ENCODE measurements at regions not wholly inside any gene's neighbourhood (a gene's known extent, or its start where the extent isn't known, plus 50 kb on each side); places are given as distances from the start of the nearest gene placed in this dataset.

DNA sequence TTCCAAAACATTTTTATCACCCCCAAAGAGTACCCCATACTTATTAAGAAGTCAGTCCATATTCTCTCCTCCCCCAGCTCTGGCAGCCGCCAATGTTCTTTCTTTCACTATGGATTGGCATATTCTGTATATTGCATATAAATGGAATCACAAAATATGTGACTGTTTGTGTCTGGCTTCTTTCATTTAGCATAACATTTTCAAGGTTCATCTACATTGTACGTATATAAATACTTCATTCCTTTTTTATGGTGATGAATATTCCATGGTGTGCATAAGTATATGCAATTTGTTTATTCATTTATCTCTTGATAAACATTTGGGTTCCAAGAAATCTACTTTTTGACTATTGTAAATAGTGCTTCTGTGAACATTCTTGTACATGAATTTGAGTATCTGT lies 653.1 kb downstream of the XPNPEP1 start:
- Histone ChIP-seq H3K27me3 (ENCODE audit: insufficient read depth, low read length) (no peaks in the 10 kb centered on the region), H3K4me2 (ENCODE audit: low read length) (no peak overlapping the region), H3K9me2 (ENCODE audit: low read depth, low read length) (no peaks in the 10 kb centered on the region), H3K9ac (ENCODE audit: low read length) (no peak overlapping the region), H3K4me3 (ENCODE audit: low read depth, low read length, poor library complexity, severe bottlenecking) (no peak overlapping the region), H2AFZ (ENCODE audit: low read length) (no peak overlapping the region), H3K36me3 (ENCODE audit: insufficient read depth, low read length) (no peaks in the 10 kb centered on the region), H3K27ac (ENCODE audit: low read depth, low read length, poor library complexity, severe bottlenecking) (no peak overlapping the region), H3K4me1 (ENCODE audit: insufficient read depth, low read length, severe bottlenecking) (no peaks in the 10 kb centered on the region), H3K79me2 (ENCODE audit: insufficient read depth, low read length) (no peaks in the 10 kb centered on the region), H3F3A (ENCODE audit: insufficient read depth, low read length) (no peaks in the 10 kb centered on the region), H3K9me3 (ENCODE audit: low read length) (no peaks in the 10 kb centered on the region), H4K20me1 (ENCODE audit: insufficient read depth, low read length) (no peaks in the 10 kb centered on the region)
- TF ChIP-seq EZH2 (IDR thresholded peaks at IDR 0.05; ENCODE audit: borderline replicate concordance, low read length) = no peak
- no peak for TF ChIP-seq CTCF (IDR thresholded peaks at IDR 0.05; ENCODE audit: low read length)

- no peak overlapping the region for H2AFZ ChIP-seq (ENCODE audit: low read length)
- H3K9me3 ChIP-seq (ENCODE audit: low read length) = no peaks in the 10 kb centered on the region
- TF ChIP-seq EZH2 (IDR thresholded peaks at IDR 0.05; ENCODE audit: borderline replicate concordance, low read length) (no peak), CTCF (IDR thresholded peaks at IDR 0.05; ENCODE audit: low read length) (no peak)
Observed at GRCh38 chr10:109264004-109264403, 659.3 kb downstream of the XPNPEP1 start.

DNA sequence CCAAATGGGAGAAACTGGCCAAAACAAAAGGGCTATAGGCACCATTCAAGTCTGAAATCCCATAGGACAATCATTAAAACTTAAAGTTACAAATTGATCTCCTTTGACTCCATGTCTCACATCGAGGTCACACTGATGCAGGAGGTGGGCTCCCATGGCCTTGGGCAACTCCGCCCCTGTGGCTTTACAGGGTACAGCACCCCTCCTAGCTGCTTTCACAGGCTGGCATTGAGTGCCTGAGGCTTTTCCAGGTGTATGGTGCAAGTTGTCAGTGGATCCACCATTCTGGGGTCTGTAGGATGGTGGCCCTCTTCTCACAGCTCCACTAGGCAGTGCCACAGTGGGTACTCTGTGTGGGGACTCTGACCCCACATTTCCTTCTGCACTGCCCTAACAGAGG lies 662.1 kb downstream of the XPNPEP1 start:
- Histone ChIP-seq H3F3A (ENCODE audit: insufficient read depth, low read length) (no peaks in the 10 kb centered on the region), H3K79me2 (ENCODE audit: insufficient read depth, low read length) (no peaks in the 10 kb centered on the region), H3K27me3 (ENCODE audit: insufficient read depth, low read length) (no peaks in the 10 kb centered on the region), H3K9me2 (ENCODE audit: low read depth, low read length) (no peaks in the 10 kb centered on the region), H3K4me2 (ENCODE audit: low read length) (no peak overlapping the region), H3K36me3 (ENCODE audit: insufficient read depth, low read length) (no peaks in the 10 kb centered on the region), H4K20me1 (ENCODE audit: insufficient read depth, low read length) (no peaks in the 10 kb centered on the region), H3K9me3 (ENCODE audit: low read length) (no peaks in the 10 kb centered on the region), H3K9ac (ENCODE audit: low read length) (no peak overlapping the region), H2AFZ (ENCODE audit: low read length) (no peak overlapping the region), H3K4me3 (ENCODE audit: low read depth, low read length, poor library complexity, severe bottlenecking) (no peak overlapping the region), H3K27ac (ENCODE audit: low read depth, low read length, poor library complexity, severe bottlenecking) (no peak overlapping the region), H3K4me1 (ENCODE audit: insufficient read depth, low read length, severe bottlenecking) (no peaks in the 10 kb centered on the region)
- TF ChIP-seq CTCF (IDR thresholded peaks at IDR 0.05; ENCODE audit: low read length) (no peak), EZH2 (IDR thresholded peaks at IDR 0.05; ENCODE audit: borderline replicate concordance, low read length) (no peak)

More at GRCh38 chr10:109264004-109264403, 659.3 kb downstream of the XPNPEP1 start:
- H3F3A ChIP-seq (ENCODE audit: insufficient read depth, low read length) = no peaks in the 10 kb centered on the region
- no peaks in the 10 kb centered on the region for H3K9me2 ChIP-seq (ENCODE audit: low read depth, low read length)
- H3K4me2 ChIP-seq (ENCODE audit: low read length) = no peak overlapping the region
- no peaks in the 10 kb centered on the region for H3K36me3 ChIP-seq (ENCODE audit: insufficient read depth, low read length)
- no peak overlapping the region for H3K27ac ChIP-seq (ENCODE audit: low read depth, low read length, poor library complexity, severe bottlenecking)
- H3K79me2 ChIP-seq (ENCODE audit: insufficient read depth, low read length) = no peaks in the 10 kb centered on the region
- no peaks in the 10 kb centered on the region for H3K27me3 ChIP-seq (ENCODE audit: insufficient read depth, low read length)
- no peaks in the 10 kb centered on the region for H4K20me1 ChIP-seq (ENCODE audit: insufficient read depth, low read length)
- H3K4me1 ChIP-seq (ENCODE audit: insufficient read depth, low read length, severe bottlenecking) = no peaks in the 10 kb centered on the region
- no peak overlapping the region for H3K4me3 ChIP-seq (ENCODE audit: low read depth, low read length, poor library complexity, severe bottlenecking)
- no peak overlapping the region for H3K9ac ChIP-seq (ENCODE audit: low read length)

All from OCI-LY1 (cell line).